Right lobe of liver (tissue), 4 donors: ENCODE measurements at regions not wholly inside any gene's neighbourhood (a gene's known extent, or its start where the extent isn't known, plus 50 kb on each side); places are given as distances from the start of the nearest gene placed in this dataset.

ENCODE experiments used
- CTCF ChIP-seq, 4 donors: fragments of 200-600 bp in 3 of 4; fragments of 450-650 bp in 1 of 4; IDR thresholded peaks; one replicate each; pipeline versions ENCODE4 v1.5.1 to v1.8.0; 2016 to 2022; ENCODE audit warnings: antibody characterized with exemption in 4 of 4, mild to moderate bottlenecking in 2 of 4
- POLR2A ChIP-seq: fragments of 450-650 bp; IDR thresholded peaks from one replicate; pipeline ENCODE4 v1.6.1; 2017; ENCODE audit warnings: antibody characterized with exemption, mild to moderate bottlenecking
- donor health status: DM: no; HTN: no; CAD: no.
- donor health status: DM: no; HTN: no; CAD: no.
- donor health status: DM: no; HTN: yes; CAD: no.

GRCh38 chr7:85711894-85712293, 525.0 kb upstream of the SEMA3D start:
- TF ChIP-seq CTCF (IDR thresholded peaks at IDR 0.05): no peak
- no peak for TF ChIP-seq POLR2A
